ENCODE measurements at regions not wholly inside any gene's neighbourhood (a gene's known extent, or its start where the extent isn't known, plus 50 kb on each side); places are given as distances from the start of the nearest gene placed in this dataset.

DNA sequence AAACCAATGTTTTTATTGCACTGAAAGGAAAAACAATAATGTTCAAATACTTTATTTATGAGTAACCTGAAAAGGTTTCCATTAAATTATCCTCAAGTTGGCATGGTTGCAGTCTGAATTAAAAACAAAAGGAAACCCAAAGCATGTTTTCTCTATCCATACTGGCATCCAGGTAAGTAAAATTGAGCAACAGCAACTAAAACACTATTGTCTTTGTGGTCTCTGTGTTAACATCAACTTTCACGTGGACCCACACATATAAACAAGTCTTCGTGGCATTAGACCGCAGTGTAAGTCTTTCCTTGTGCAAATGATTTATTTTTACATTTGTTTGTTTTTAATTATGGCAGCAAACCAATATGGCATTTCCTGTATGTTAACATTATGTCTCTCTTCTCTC, 757.6 kb downstream of the SEMA5A start:
- Histone ChIP-seq H3K79me2 (ENCODE audit: control insufficient read depth, insufficient read depth, low read length) (no peaks in the 10 kb centered on the region), H3K4me2 (ENCODE audit: insufficient read depth, low read length) (no peak overlapping the region), H3K9me3 (replicated peaks; ENCODE audit: control insufficient read depth, insufficient read depth, low read length) (no peaks in the 10 kb centered on the region), H4K20me1 (replicated peaks; ENCODE audit: control insufficient read depth, extremely low read depth, insufficient read depth, low read length) (no peaks in the 10 kb centered on the region), H3K27ac (ENCODE audit: insufficient read depth, low read depth, low read length) (no peak overlapping the region), H3K9ac (replicated peaks; ENCODE audit: extremely low read depth, insufficient read depth, low read length) (no peak overlapping the region), H3K4me3 (replicated peaks in 1 of 3; ENCODE audit: insufficient read depth in 1 of 3, low read depth in 1 of 3, low read length in 3 of 3) (no peak overlapping the region), H3K9me1 (replicated peaks; ENCODE audit: control insufficient read depth, extremely low read depth, insufficient read depth, low read length) (no peaks in the 10 kb centered on the region), H3K27me3 (ENCODE audit: control insufficient read depth in 2 of 2, insufficient read depth in 2 of 2, low read length in 2 of 2) (no peaks in the 10 kb centered on the region), H3K4me1 (ENCODE audit: control insufficient read depth, extremely low read depth, insufficient read depth, low read length) (no peaks in the 10 kb centered on the region), H2AFZ (ENCODE audit: low read depth, low read length) (no peak overlapping the region), H3K36me3 (ENCODE audit: control insufficient read depth in 2 of 2, extremely low read depth in 1 of 2, insufficient read depth in 2 of 2, low read length in 2 of 2) (no peaks in the 10 kb centered on the region)
- intact Hi-C loops (cut with micrococcal nuclease) (no loop called here), dilution Hi-C loops (cut with MboI; ENCODE audit: extremely low pct_ligation_motif_present, low sequenced_read_pairs) (no loop called here)
- no TSS peak for BruUV-seq (replicated peaks)
- no peak for FAIRE-seq
- TF ChIP-seq GATA2 (IDR thresholded peaks at IDR 0.05; ENCODE audit: insufficient read depth, insufficient read length, low read depth, low read length) = no peak
- TF ChIP-seq, protein P1, sequence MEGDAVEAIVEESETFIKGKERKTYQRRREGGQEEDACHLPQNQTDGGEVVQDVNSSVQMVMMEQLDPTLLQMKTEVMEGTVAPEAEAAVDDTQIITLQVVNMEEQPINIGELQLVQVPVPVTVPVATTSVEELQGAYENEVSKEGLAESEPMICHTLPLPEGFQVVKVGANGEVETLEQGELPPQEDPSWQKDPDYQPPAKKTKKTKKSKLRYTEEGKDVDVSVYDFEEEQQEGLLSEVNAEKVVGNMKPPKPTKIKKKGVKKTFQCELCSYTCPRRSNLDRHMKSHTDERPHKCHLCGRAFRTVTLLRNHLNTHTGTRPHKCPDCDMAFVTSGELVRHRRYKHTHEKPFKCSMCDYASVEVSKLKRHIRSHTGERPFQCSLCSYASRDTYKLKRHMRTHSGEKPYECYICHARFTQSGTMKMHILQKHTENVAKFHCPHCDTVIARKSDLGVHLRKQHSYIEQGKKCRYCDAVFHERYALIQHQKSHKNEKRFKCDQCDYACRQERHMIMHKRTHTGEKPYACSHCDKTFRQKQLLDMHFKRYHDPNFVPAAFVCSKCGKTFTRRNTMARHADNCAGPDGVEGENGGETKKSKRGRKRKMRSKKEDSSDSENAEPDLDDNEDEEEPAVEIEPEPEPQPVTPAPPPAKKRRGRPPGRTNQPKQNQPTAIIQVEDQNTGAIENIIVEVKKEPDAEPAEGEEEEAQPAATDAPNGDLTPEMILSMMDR (IDR thresholded peaks at IDR 0.05; ENCODE audit: extremely low read depth in 1 of 2, insufficient read depth in 1 of 2, low read depth in 1 of 2, low read length in 2 of 2) = no peak
- TF ChIP-seq FOS (IDR thresholded peaks at IDR 0.05; ENCODE audit: borderline replicate concordance, insufficient read depth, low read length) = no peak
- TF ChIP-seq POLR2A (IDR thresholded peaks at IDR 0.05; ENCODE audit: low read depth, low read length) = no peak
- no peak for TF ChIP-seq JUN (IDR thresholded peaks at IDR 0.05; ENCODE audit: borderline replicate concordance, insufficient read depth, insufficient read length, low read depth)
- no peak for TF ChIP-seq POLR2AphosphoS5 (IDR thresholded peaks at IDR 0.05; ENCODE audit: insufficient read depth, low read depth, low read length)
- TF ChIP-seq EZH2 (IDR thresholded peaks at IDR 0.05; ENCODE audit: borderline replicate concordance, low read depth, low read length, severe bottlenecking) = no peak
- no peak for TF ChIP-seq MYC (IDR thresholded peaks at IDR 0.05; ENCODE audit: low read depth, low read length)
- TF ChIP-seq, protein P2, sequence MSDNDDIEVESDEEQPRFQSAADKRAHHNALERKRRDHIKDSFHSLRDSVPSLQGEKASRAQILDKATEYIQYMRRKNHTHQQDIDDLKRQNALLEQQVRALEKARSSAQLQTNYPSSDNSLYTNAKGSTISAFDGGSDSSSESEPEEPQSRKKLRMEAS (IDR thresholded peaks at IDR 0.05; ENCODE audit: insufficient read depth, insufficient read length) = no peak
- POLR2A ChIA-PET = no interaction called here
- no peak for DNase-seq (ENCODE audit: low read depth, low spot score)
- CTCF ChIA-PET = no interaction called here

Data from endothelial cell of umbilical vein (primary cell).